Posterior cingulate gyrus (tissue), 11 donors: ENCODE measurements at regions not wholly inside any gene's neighbourhood (a gene's known extent, or its start where the extent isn't known, plus 50 kb on each side); places are given as distances from the start of the nearest gene placed in this dataset.

Experiments used
- DNase-seq, 10 donors: peaks; one replicate each; pipeline versions ENCODE4 v3.0.0 to v3.0.0-alpha.2; 2020 to 2021; ENCODE audit warnings: mixed read lengths in 3 of 10
- intact Hi-C: fragments of 100-400 bp; cut with DNase I; formaldehyde crosslinking; loops from one replicate; pipeline ENCODE4 v1.15.1; 2023

DNA sequence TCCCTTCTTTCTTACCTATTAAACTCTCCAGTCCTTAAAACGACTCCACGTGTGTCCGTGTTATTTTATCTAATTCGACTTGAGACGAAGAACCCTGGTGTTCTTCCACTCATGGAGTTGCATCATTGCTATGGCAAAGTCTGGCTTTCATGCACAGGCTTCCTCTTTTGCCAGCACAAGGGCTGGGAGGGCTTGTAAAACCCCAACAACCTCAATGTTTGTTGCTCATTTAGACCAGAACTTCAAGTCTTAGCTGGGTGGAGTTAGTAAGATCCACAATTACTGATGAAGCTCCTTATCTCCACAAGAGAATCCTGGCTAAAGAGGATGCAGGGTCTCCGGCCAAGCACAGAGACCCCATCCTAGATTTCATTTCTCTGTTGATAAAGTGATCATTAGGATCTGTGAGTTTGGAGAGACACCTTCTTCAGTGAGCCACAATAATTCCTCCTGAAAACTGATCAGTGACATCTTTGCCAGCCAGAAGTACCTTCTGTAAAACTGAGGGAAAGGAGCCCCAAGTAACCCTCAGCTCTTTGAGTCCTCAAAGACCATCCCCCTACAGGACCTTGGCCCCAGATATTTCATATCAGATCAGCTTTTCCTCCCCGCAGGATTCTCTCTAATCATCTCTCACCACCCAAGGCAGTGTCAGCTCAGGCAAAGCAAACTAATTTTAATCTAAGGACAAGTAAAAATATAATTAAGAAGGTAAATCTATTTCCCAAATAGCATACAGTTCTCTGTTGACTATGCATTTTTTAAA lies 514.6 kb downstream of the FUT8 start:
- DNase-seq: no peak
- intact Hi-C loops: no loop called here

DNA sequence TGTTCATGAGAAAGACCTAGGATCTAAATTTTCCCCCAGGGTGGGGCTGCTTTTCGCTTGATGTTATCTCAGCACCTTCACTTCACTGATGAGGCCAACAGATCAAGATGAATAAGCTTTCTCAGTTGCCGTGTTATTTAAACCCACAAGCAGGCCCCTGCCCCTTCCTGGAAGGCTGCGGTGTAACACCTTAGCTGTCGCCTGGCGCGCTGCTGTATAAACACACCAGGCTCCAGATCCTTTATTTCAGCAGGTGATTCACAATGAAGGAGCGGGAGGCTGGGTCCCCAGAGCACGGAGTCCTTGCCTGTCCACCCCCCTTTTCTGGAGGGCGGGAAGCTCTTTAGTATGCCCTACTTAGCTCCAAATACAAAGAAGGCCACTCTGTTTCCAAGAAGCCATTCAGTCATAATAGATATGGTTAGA lies 515.4 kb downstream of the FUT8 start:
- DNase-seq: no peak
- intact Hi-C loops: no loop called here

DNA sequence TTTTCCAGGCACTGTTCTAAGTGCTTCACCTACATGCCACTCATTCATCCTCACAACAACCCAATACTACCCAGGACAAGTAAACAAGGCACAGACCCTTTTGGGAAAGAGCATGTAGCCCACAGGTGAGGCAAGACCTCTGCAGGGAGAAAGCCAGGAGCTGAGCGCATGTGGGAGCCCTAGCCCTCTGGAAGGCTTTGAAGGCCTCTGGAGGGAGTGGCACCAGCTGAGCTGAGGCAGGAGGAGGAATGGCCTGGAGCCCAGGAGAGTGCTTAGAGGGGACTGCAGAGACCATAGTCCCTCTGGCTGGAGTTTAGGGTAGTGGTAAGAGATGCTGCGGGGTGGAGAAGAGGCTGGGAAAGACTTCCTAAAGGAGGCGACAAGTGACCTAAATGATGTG lies 516.5 kb downstream of the FUT8 start:
- no peak for DNase-seq
- intact Hi-C loops: no loop called here

DNA sequence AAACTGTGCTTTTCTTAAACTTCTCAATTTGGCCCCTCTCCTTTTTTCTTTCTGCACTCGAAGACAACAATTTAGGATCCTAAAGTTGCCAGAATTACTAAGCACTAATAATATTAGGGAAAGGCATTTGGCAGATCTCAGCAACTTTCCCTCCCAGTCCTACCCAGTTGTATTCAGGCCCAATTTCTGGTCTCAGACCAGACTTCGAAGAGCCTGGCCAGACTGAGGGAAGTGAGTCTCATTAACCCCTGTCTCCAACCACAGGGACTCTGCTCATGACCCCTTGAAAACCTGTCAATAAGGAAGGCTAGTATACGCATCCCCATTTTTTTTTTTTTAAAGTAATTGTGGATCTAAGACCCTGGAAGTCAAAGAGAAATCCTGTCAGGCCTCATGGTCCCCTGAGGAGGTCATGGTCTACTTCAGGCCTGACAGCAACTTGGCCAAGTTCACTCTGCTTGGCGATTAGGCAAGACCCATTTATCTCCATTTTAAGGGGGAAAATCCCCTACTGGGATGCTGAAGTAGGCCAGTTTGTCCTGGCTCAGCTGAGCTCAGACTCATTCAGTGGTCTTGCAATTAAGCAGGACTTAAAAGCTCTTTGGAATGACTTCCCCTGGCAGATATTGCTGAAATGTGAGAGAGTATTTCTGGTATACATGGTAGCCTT lies 521.0 kb downstream of the FUT8 start:
- intact Hi-C loops: no loop called here
- DNase-seq: no peak

DNA sequence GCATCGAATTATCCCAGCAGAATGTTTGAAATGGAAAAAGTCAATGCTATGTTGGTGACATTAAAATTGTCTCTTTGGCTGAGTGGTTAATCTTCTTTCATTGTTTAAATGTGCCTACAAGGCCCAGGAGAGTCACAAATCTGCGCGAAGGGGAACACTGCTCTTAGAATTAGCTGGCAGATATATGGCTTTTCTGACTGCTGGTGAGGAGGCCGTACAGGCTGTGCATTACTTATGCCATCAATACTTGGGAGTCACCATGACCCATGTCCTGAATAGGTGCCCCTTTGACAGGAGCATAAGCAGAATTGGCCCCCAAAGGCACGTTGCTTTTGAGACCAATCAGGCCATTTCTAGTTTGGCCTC lies 521.5 kb downstream of the FUT8 start:
- intact Hi-C loops: no loop called here
- no peak for DNase-seq

DNA sequence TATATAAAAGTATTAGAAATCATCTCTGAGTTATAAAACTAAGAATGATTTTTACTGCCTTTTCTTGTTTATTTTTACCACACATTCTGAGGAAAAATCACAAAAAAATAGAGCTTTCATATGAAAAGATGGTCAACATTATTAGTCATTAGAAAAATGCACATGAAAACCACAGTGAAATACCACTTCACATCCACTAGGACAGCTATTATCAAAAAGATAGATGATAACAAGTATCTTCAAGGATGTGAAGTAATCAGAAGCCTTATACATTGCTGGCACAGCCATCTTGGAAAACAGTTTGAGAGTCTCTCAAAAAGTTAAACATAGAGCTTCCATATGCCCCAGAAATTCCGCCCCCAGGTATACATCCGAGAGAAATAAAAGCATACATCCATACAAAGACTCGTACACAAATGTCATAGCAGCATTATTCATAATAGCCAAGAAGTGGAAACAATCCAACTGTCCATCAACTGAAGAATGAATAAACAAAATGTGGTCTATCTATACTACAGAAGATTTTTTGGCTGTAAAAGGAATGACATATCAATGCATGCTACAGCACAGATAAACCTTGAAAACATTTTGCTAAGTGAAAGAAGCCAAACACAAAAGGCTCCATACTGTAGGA lies 523.9 kb downstream of the FUT8 start:
- no peak for DNase-seq
- intact Hi-C loops: no loop called here

DNA sequence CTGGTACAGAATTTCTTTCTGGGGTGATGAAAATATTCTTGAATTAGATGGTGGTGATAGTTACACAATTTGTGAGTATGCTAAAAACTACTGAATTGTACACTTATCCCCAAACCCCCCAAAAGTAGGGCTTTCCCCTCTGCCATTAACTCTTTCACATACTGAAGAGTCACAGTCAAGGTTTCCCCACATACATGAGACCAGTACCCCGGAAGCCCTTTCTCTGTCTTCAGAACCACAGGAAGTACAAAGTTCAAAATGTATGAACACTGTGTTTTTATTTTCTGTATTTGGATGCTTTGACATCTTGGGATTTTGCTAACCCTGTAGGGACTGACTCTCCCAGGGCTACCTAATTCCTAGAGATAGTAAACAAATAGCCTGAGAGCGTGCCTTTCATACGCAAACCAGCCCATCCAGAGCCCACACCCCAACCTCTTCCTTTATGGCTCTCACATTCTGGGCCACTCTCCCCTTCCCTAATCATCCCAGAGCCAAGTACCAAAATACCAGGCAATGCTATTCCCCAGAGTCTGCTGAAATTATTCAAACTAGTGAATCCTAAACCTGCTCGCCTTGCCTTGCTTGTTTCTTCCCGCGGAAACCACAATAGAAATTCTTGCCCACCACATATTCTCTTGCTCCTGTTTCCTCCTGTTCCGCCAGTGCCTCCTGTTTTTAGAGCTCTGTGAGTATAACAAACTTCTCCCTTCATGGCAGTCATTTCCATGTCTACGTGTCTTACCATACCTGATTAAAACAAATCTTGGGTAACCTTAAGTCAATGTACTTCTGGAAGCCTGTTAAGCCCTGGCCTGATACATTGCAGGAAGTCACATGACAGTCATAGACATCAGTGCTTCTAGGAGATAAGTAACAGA lies 524.8 kb downstream of the FUT8 start:
- no peak for DNase-seq
- intact Hi-C loops: no loop called here

DNA sequence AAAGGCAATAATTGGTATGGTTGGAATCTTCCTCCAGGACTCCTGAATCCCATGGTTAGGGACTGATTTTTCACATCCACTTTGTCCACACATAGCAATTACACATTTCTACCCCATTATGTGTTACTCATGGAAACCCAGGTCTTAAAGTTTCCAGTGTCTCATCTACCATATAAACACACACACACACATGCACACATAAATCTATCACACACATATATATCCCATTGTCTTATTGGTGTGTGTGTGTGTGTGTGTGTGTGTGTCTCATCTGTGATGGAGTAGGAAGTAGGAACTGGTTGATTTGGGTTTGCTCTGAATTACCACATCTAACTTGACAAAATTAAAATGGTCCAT lies 525.4 kb downstream of the FUT8 start:
- DNase-seq: no peak
- intact Hi-C loops: no loop called here

DNA sequence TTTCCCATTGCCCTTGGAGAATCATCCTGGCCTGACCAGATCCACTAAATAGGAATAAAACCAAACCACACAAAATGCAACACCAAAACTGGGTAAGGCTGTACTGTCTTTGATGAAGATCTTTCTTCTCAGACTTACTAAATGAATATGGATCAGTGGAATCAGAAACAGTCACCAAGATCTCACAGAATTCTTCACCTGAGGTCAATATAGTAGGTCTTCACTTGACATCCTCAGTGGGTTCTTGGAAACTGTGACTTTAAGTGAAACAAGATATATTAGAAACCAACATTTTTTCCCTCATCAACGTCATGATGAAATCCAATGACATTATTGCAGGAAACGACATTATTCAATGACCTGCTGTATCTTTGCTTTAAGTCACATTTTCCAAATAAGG lies 526.2 kb downstream of the FUT8 start:
- intact Hi-C loops: no loop called here

DNA sequence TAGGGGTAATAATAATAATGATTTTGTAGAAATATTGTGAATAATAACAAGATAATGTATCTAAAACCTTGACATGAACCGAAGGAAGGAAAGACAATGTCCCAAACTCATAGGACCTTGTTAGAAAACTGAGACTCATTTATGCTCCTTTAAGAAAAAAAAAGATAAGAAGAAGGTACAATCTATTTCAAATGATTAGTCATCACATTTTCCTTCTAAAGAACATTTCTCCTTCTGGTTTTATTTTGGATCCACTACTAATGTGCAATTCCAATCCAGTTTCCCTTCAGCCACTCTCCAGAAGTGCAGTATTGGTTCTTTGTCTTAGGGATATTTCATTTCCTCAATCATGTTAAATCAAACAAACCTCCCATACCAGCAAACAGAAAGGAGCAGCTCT lies 526.7 kb downstream of the FUT8 start:
- intact Hi-C loops: no loop called here
- no peak for DNase-seq

More for the DNA sequence above, 526.2 kb downstream of the FUT8 start:
- no peak for DNase-seq

DNA sequence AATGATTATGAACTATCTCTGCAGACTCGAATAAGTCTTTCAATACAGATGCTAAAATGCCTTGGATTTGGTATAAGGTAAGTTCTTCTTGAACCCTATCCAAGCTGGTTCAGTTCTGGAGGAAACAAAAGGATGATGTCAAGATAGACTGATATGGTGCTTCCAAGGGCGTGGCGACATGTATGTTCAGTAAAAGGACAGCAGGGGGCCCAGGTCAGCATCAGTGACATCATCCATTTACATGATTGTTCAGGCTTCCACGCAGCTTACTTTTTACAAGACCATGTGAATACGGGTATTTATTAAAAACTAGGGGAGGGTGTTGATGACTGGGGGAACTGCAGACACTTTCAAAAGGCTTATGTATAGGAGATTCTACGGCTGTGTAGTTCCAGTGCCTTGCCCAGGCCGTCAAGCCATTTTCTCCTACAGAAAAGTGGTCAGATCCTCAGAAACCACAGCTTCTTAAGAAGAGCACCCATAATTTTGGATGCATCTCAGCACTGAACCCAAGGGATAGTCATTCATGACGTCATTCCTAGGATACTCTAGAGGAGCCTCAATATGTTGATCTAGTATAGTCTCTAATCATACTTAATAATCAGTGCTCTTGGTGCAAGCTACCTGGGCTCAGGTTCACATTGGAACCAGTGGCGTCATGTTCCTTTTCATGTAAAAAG lies 527.7 kb downstream of the FUT8 start:
- intact Hi-C loops: no loop called here
- DNase-seq: no peak

DNA sequence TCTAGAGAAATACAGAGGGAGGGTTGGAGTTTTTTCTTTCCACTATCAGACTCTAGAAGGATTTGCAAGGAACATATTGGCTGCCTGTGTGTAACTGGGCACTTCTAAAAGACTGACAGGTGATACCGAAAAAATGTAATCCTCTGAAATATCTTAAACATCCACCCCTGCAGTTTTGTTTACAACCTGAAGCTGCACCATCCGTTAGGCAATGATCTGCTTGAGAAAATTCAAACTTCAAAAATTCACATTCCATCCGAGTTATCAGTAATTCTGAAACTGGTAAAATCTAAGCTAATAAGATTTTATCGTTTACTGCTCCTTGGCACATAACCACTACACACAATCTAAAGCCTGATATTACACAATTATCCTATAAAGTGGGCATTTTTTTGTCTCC lies 528.6 kb downstream of the FUT8 start:
- intact Hi-C loops: no loop called here

DNA sequence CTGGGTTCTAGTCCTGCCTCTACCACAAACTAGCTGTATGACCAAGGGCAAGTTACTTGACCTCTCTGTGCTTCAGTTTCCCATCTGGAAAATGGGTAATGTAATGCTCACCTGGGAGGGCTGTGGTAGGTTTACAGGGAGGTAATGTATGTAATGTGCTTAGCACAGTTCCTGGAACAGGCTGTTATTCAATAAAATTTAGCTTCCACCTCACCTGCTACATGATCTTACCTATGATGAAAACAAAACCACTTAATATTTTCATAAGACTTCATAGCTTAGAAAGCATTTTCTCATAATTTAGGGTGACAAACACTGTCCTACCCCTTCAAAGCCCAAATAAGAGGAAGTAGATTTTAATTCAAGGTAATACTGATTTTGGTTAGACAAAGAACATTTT lies 530.6 kb downstream of the FUT8 start:
- no peak for DNase-seq
- intact Hi-C loops: no loop called here

More for the DNA sequence above, 528.6 kb downstream of the FUT8 start:
- DNase-seq: no peak

DNA sequence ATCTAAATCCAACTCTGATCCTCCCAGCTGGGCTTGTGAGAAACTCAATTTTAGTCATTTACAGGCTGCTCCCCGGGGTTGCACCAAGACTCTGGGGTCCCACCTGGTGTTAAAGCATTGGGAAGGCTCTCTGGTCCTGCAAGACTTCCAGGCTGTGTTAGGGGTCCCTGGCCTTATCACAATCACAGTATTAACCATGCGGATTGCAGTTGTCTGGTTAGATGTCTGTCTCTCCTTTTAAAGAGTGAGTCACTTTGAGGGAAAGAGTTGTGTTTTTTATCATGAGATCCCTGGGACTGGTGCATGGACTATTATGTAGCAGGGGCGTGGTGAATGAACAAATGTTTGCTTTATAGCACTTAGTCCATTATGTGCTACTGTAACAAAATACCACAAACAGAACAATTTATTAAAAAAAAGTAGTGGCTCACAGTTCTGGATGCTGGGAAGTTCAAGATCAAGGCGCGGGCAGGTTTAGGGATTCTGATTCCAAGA lies 531.4 kb downstream of the FUT8 start:
- no peak for DNase-seq
- intact Hi-C loops: no loop called here

DNA sequence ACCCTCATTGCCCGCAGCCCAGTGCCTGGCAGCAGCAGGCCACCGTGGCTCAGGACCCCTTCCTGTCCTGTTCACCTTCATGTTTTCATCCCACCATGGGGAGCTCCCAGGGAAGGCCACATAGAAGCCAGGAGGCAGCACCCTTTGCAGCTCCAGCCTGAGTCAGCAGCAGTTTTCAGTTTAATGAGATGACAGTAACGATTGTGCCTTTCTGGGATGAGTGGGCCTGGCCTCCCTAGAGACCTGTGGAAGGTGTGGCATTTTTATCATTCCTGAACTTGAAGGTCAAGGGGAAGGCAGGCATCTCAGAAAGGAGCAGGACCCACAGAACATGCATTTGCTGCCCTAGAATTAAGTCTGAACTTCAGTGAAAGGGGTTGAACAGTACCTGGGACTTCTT lies 532.8 kb downstream of the FUT8 start:
- DNase-seq: no peak
- intact Hi-C loops: no loop called here

DNA sequence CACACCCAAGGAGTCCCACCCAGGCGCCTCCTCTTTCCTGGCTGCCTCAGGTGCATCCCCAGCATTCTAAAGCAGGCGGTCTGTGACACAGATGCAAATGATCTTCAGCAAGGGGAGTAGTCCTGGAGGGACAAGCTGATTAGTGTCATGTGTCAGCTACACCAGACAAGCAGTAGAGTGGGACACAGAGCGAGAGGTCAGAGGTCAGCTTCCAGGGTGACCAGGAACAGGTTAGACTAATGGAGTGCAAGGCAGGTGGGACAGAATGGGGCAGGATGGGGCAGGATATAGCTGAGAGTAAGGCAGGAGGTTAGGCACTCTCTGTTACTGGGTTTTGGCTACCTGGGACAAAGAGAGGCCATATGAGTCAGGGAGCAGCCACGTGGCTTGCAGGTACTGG lies 534.0 kb downstream of the FUT8 start:
- intact Hi-C loops: no loop called here
- DNase-seq: no peak

DNA sequence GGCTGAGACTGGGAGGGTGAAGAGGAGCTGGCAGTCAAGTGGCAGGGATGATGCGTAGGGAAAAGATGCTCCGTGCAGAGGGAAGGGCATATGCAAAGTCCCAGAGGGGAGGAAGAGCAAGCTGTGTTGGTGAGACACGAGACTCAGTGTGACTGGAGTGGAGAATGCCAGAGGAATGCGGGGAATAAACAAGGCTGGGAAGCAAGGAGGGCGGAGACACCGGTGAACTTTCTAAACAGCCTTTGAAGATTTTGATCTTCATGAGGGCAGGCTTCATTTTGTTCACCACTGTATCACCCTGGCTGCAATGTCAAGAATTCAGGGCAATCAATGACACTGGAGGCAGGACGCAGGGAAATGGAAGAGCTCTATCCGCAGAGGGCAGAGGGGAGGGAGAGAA lies 535.8 kb downstream of the FUT8 start:
- intact Hi-C loops: no loop called here
- DNase-seq: no peak

DNA sequence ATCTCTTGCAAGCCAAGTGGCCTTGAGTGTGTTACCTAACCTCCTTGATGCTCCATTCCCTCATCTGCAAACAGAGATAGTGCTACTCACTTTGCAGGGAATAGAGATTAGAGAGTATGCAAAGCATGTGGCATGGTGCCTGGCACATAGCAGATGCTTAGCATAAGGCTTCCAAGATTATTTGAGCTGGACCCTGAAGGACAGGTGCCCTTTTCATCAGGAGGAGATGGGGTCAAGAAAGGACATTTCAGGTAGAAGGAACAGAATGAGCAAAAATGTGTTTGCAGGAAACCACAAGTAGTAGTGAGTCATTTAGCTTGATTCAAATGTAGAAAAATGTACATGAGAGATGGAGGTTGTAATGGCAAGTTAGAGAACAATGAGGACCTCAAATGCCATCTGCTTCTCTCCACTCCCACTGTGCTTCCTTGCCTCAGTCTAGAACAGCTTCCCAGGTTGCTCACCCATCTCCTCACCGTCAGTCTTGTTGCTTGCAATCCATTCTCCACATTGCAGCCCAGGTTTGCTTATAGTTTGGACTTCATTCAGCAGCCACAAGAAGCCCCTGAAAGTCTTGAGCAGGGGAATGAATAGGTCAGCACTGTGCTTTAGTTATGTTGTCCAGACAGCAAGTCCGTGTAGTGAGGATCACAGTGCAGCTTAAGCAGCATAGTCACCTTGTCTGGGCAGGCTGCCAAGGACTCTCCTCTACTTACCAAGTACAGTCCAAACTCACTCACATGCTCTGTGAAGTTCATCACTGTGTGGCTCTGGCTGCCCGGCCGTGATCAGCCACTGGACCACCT lies 536.3 kb upstream of the CCDC196 start:
- intact Hi-C loops: no loop called here
- no peak for DNase-seq

DNA sequence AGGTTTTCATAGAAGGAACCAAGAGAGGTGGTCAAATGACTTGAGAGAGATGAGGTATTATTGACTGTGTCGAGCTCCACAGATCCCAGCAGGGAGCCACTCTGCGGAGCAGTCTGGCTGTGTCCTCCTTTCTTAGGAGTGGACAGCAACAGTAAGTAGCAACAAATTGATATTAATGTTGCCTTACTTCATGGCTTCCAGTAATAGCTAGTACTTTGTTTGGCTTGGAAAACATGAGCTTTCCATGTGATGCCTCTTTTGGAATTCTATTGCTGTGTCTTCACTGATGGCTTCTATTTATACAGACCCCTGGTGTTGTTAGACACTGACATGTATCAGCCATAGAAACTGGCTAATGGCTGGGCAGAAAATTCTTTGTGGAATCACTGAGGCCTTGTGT lies 531.2 kb upstream of the CCDC196 start:
- intact Hi-C loops: no loop called here
- no peak for DNase-seq
